ENCODE measurements at regions not wholly inside any gene's neighbourhood (a gene's known extent, or its start where the extent isn't known, plus 50 kb on each side); places are given as distances from the start of the nearest gene placed in this dataset.

- no peak for TF ChIP-seq JUND (IDR thresholded peaks at IDR 0.05)
Observed at GRCh38 chr5:138696501-138696900, 56.7 kb upstream of the CTNNA1 start (continued).

GRCh38 chr5:138695781-138696180 is 57.4 kb upstream of the CTNNA1 start:
- Histone ChIP-seq H3K27ac (ENCODE audit: low read depth in 1 of 2, low read length in 2 of 2) (no peak overlapping the region), H3K4me3 (ENCODE audit: low read depth in 1 of 3, low read length in 3 of 3) (no peak overlapping the region), H3K9me3 (ENCODE audit: control insufficient read depth in 4 of 4, low read length in 3 of 4) (no peaks in the 10 kb centered on the region), H3K4me1 (ENCODE audit: control insufficient read depth in 4 of 4, insufficient read depth in 4 of 4, low read length in 3 of 4) (no peaks in the 10 kb centered on the region), H3K36me3 (ENCODE audit: control insufficient read depth in 4 of 4, insufficient read depth in 3 of 4, low read depth in 1 of 4, low read length in 3 of 4) (no peaks in the 10 kb centered on the region), H3K27me3 (ENCODE audit: control insufficient read depth in 4 of 4, insufficient read depth in 4 of 4, low read length in 3 of 4) (no peaks in the 10 kb centered on the region), H3K9ac (ENCODE audit: low read depth in 1 of 2, low read length in 2 of 2) (no peak overlapping the region)
- DNase-seq (ENCODE audit: low spot score): no peak
- TF ChIP-seq ATF3 (IDR thresholded peaks at IDR 0.05) (no peak), ZBTB33 (IDR thresholded peaks at IDR 0.05) (no peak), JUND (IDR thresholded peaks at IDR 0.05) (no peak), FOXA1 (IDR thresholded peaks at IDR 0.05) (no peak)
- WGBS: 91% methylated on average over 3 of the region's 3 CpGs

- no peak overlapping the region for H3K27ac ChIP-seq (ENCODE audit: low read depth in 1 of 2, low read length in 2 of 2)
- no peaks in the 10 kb centered on the region for H3K4me1 ChIP-seq (ENCODE audit: control insufficient read depth in 4 of 4, insufficient read depth in 4 of 4, low read length in 3 of 4)
- no peaks in the 10 kb centered on the region for H3K9me3 ChIP-seq (ENCODE audit: control insufficient read depth in 4 of 4, low read length in 3 of 4)
- WGBS: 98% methylated on average over 3 of the region's 3 CpGs
- H3K27me3 ChIP-seq (ENCODE audit: control insufficient read depth in 4 of 4, insufficient read depth in 4 of 4, low read length in 3 of 4): no peaks in the 10 kb centered on the region
- no peak for TF ChIP-seq HNF4A (conservative IDR thresholded peaks at IDR 0.05)
- TF ChIP-seq RXRA (IDR thresholded peaks at IDR 0.05): no peak
- no peak for TF ChIP-seq FOXA2 (IDR thresholded peaks at IDR 0.05)
- TF ChIP-seq ATF3 (IDR thresholded peaks at IDR 0.05): no peak
- no peak for TF ChIP-seq RAD21 (IDR thresholded peaks at IDR 0.05)
- TF ChIP-seq ZBTB33 (IDR thresholded peaks at IDR 0.05): no peak
- TF ChIP-seq SP1 (IDR thresholded peaks at IDR 0.05): no peak
- no peak for TF ChIP-seq TAF1 (conservative IDR thresholded peaks at IDR 0.05)
- TF ChIP-seq HNF4G (IDR thresholded peaks at IDR 0.05): no peak
- no peak for TF ChIP-seq MAX (IDR thresholded peaks at IDR 0.05)
- TF ChIP-seq REST (IDR thresholded peaks at IDR 0.05): no peak
- no peak for TF ChIP-seq NR2F2 (IDR thresholded peaks at IDR 0.05)
- TF ChIP-seq JUND (IDR thresholded peaks at IDR 0.05): no peak
- TF ChIP-seq GABPA (IDR thresholded peaks at IDR 0.05 in 1 of 2, conservative IDR thresholded peaks at IDR 0.05 in 1 of 2): no peak
- no peak for TF ChIP-seq EGR1 (IDR thresholded peaks at IDR 0.05; ENCODE audit: low read depth in 2 of 2)
- TF ChIP-seq FOXA1 (IDR thresholded peaks at IDR 0.05): no peak
- TF ChIP-seq CTCF (IDR thresholded peaks at IDR 0.05; ENCODE audit: low read depth, low read length, missing input control): no peak
- no peak for TF ChIP-seq YY1 (IDR thresholded peaks at IDR 0.05)
- H3K9ac ChIP-seq (ENCODE audit: low read depth in 1 of 2, low read length in 2 of 2): no peak overlapping the region
- DNase-seq (ENCODE audit: low spot score): no peak
- H3K4me3 ChIP-seq (ENCODE audit: low read depth in 1 of 3, low read length in 3 of 3): no peak overlapping the region
- H3K36me3 ChIP-seq (ENCODE audit: control insufficient read depth in 4 of 4, insufficient read depth in 3 of 4, low read depth in 1 of 4, low read length in 3 of 4): no peaks in the 10 kb centered on the region
Observed at GRCh38 chr5:138694146-138694545, 59.1 kb upstream of the CTNNA1 start.
